C4-2B (cell line): ENCODE measurements at regions not wholly inside any gene's neighbourhood (a gene's known extent, or its start where the extent isn't known, plus 50 kb on each side); places are given as distances from the start of the nearest gene placed in this dataset.

Experiments used
- CTCF ChIP-seq: fragments of 450-650 bp; conservative IDR thresholded peaks from 2 replicates; pipeline ENCODE4 v1.5.1; 2017; ENCODE audit warnings: mild to moderate bottlenecking
- ZFX ChIP-seq: fragments of 450-650 bp; IDR thresholded peaks from 2 replicates; pipeline ENCODE4 v1.6.1; 2017

- TF ChIP-seq CTCF, result no peak
- TF ChIP-seq ZFX, result no peak
Observed at GRCh38 chr10:120022357-120022756, 129.8 kb downstream of the SEC23IP start.
